Hematopoietic multipotent progenitor cell treated with erythropoietin and hydrocortisone succinate and interleukin-3 and kit ligand, for 15 days (in vitro differentiated cells): ENCODE measurements at regions not wholly inside any gene's neighbourhood (a gene's known extent, or its start where the extent isn't known, plus 50 kb on each side); places are given as distances from the start of the nearest gene placed in this dataset.

Experiments used
- DNase-seq: peaks from one replicate; pipeline ENCODE4 v3.0.0-alpha.2; 2015; ENCODE audit warnings: low spot score

- no peak for DNase-seq
Measured at GRCh38 chr7:130996833-130997231, 262.8 kb upstream of the KLF14 start.

DNA sequence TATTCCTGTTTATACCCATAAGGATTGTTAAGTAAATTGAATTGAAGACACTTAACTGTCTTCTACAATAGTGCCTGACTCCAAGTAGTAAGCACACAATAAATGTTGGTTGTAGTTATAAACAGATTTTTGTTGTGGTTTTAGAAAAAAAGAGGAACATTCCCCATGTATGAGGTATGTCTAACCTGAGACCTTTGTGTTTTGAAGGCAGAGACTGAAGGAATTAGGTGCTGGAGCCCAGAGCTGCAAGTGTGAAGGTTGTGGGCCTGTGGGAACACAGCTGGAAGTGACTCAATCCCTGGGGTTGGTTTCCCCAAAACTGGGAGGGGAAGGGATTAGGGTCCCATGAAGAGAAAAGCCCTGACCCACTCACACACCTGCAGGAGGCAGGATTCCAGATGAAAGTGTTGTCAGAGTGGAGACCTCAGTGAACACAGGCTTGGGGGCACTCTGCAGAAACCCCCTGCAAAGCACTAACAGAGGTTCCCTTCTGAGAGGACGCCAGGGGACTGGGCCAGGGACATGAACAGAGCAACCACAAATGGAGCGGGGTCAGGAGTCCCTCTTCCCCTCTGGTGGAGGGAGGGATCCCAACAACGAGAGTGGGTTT is 265.1 kb upstream of the KLF14 start:
- no peak for DNase-seq

DNA sequence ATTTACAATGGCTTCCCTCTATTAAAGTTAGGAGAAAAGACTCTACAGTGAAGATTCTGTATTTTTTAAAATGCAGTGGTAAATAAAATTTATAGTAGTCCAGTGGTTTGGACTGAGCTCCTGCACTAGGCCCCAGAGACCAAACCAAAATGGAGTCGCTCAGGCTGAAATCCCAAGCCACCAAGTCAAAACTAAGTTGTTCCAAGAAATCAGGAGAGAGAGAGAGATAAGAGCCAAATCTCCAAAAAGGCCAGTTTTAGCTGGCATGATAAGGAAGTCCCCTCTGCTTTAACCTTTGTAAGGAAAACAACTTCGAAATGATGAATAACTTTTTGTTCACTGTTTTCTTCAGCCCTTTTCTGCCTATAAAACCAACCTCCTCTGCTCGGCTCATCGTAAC is 265.9 kb upstream of the KLF14 start:
- DNase-seq: no peak

DNA sequence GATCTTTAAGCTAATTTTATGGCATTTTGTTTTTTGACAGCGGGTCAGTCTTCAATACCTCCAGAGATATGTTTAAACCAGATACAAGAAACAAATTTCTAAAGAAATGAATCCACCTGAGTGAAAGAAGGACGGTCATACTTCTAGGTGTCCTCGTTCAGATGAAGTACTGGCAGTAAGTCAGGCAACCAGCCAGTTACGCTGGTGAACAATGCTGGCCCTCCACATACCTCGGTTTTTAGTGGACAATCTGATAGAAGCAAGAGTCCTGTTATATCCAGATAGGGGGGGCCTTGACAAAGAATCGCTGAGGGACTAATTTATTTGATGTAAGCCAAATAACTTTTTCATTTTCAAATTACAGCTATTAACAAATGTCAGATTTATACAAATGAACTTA is 266.4 kb upstream of the KLF14 start:
- DNase-seq: no peak

GRCh38 chr7:131000873-131001272 is 266.9 kb upstream of the KLF14 start:
- DNase-seq: no peak

DNA sequence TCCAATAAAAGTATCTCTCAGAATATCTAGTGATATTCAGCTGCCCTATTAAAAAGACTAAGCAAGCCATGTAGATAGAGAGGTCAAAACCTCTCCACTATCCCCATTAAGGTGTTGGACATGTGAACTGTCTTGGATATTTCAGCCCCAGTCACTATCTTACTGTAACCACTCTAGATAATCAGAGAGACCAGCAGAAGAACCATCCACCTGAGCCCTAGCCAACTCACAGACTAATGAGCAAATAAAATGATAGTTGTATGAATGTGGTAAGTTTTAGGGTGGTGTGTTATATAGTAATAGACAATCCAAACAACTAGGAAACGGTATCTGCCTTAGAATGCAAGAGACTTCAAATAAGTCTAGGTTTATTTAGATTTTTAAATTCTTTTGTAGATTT is 268.6 kb upstream of the KLF14 start:
- DNase-seq: no peak

GRCh38 chr7:131003634-131004033 is 269.6 kb upstream of the KLF14 start:
- DNase-seq: no peak

GRCh38 chr7:131004371-131004770 is 270.4 kb upstream of the KLF14 start:
- DNase-seq: no peak

DNA sequence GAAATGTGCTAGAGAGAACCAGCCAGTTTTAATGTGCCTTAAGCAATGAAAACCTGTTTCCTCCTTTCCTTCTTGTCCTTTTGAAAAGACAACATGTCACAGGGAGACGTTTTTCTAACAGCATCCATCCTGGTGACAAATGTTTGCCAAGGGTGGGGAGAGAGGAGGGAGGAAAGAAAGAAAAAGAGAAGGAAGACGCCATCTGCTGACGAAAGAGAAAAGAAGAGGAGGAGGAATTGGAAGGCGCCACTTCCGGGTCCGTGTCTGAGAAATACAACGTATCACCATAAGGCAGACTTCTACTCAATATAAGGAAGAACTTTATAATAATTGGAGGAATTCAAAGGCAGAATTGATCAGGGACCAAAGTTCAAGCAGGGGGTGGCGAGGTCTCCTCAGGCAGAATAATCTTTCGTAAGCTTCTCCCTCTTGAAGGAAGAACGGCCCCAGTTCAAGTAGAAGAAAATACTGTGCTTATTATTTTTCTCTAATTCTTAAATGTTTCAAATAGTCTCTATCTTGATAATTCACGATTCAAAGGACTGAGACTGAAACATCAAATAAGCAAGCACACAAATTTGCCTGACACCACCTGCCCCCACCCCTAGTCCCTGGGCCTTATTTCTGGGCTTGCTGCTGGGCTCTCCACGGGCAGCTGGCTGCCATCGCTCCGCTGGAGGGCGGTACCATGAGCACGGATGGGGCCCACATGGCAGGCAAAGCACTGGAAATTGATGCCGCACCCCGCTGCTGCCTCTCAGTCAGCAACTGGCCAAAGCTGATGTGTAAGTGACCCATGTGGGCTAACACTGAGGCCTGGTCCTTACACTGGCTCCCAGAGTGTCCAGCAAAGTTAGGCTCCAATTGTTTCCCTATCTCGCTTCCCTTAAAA is 273.7 kb upstream of the KLF14 start:
- peak; percentile 77 for DNase-seq

- no peak for DNase-seq
Measured at GRCh38 chr7:131008840-131009711, 275.1 kb upstream of the KLF14 start.

GRCh38 chr7:131010029-131010716 is 276.2 kb upstream of the KLF14 start:
- no peak for DNase-seq

GRCh38 chr7:131010717-131011431 is 276.9 kb upstream of the KLF14 start:
- DNase-seq: no peak

DNA sequence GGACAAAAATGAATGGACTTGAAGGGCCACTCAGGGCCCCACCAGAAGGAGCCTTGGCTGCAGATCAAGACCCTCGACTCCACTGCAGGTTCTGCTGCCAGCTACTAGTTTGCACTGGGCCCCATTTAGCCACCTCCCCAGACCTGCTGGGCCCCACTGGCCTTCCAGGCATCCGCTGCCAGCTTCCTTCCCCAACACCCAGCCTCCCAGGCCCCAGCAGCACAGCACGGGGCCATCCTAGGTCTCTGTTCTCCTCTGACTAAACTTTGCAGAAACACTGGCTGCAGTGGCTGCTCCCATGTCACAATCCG is 277.4 kb upstream of the KLF14 start:
- no peak for DNase-seq

GRCh38 chr7:131011976-131012375 is 278.0 kb upstream of the KLF14 start:
- peak; percentile 58 for DNase-seq

- no peak for DNase-seq
Measured at GRCh38 chr7:131012477-131013031, 278.5 kb upstream of the KLF14 start.

GRCh38 chr7:131013716-131014115 is 279.7 kb upstream of the KLF14 start:
- DNase-seq: no peak

DNA sequence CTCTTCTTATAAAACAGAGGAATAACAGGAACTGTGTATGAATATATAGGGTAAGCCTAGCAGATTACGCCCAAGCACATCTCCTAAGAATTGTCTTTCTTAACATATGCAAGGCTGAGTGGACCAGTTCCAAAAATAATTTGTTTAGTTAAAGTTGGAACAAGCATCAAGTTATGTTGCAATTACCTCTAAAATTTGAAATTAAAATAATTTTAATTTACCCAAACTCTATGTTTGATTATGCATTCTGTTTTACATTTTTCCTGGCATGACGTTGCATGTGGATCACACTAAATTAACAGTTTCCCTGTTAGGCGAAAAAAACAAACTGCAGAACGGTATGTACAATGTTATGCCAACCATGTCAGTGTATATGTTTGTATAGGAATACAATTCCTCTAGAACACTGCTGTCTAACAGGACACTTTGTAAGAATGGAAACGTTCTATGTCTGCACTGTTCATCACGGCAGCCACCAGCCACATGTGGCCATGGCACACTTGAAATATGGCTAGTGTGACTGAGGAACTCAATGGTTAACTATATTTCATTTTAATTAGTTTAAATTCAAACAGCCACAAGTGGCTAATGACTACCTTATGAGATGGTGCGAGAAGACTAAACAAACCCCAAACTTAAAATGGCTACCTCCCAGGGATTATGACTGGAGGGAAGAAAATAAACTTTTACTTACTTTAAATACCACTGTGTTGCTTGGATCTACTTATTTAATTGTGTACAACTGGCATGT is 281.1 kb upstream of the KLF14 start:
- no peak for DNase-seq

- no peak for DNase-seq
Measured at GRCh38 chr7:131015657-131015958, 281.6 kb upstream of the KLF14 start.

DNA sequence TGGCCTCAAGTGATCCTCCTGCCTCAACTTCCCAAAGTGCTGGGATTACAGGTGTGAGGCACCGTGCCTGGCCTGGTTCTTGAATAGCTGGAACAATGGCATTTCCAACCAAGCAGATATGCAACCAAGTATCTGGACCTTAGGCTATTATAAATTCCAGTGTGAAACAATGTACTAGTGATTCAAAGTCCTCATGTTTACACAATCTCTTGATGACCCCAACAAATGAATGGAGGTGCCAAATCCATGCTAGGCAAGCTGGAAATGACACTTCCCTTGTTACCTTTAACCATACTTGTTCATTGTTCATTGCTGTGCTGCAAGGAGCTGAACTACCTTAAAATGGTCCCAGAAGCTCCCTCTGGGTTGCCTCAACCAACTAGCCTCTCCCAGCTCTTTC is 282.2 kb upstream of the KLF14 start:
- no peak for DNase-seq

DNA sequence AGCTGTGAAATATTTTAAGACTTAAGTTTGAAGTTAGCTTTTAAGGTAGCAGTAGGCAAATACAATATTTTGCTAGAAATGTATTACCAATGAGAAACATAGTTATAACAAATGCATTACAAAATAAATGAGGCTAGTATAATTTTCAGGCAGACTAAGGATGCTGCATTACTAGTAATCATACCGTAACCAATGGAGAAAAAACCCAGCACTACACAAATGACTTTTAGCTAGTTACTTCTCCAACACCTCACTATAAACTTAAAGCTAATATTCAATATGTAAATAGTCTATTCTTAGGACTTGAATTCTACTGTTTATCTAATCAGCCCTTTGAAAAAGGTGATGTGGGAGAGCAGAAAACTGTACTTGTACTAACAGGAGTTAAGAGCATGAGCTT is 285.3 kb upstream of the KLF14 start:
- no peak for DNase-seq

GRCh38 chr7:131020759-131021261 is 286.8 kb upstream of the KLF14 start:
- DNase-seq: no peak
